ENCODE measurements at regions not wholly inside any gene's neighbourhood (a gene's known extent, or its start where the extent isn't known, plus 50 kb on each side); places are given as distances from the start of the nearest gene placed in this dataset.
"Not testable (repeated sequence)": the region's sequence is repeated elsewhere in the genome, so short reads cannot be mapped to it uniquely, and the experiment has no call there.

DNA sequence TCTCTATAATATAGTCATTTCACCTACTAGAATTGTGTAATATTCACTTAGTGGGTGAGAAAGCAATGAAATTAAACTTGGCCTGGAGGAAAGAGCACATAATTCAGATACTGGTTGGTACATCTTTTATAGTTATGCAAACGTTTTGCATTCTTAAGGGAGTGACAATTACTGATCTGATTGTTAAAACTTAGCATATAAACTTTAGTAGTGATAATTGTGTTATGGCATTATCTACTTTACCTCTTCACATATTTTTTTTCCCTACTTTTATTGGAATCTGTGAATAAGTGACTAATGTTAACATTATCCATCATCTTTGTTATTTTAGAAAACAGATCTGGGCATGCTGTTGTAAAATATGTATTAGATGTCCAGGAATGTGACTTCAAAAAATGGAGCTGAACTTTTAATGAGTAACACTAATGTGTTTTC, 217.4 kb upstream of the GIMD1 start:
- Histone ChIP-seq H3K36me3 (ENCODE audit: insufficient read depth) (no peaks in the 10 kb centered on the region), H3K27ac (ENCODE audit: low read depth) (no peak overlapping the region), H3K4me3 (ENCODE audit: low read depth, low read length) (no peak overlapping the region), H3K4me1 (ENCODE audit: insufficient read depth) (no peaks in the 10 kb centered on the region)
- DNase-seq (ENCODE audit: extremely low spot score), result no peak
- 19% methylated on average over 1 of the region's 1 CpG for WGBS

DNA sequence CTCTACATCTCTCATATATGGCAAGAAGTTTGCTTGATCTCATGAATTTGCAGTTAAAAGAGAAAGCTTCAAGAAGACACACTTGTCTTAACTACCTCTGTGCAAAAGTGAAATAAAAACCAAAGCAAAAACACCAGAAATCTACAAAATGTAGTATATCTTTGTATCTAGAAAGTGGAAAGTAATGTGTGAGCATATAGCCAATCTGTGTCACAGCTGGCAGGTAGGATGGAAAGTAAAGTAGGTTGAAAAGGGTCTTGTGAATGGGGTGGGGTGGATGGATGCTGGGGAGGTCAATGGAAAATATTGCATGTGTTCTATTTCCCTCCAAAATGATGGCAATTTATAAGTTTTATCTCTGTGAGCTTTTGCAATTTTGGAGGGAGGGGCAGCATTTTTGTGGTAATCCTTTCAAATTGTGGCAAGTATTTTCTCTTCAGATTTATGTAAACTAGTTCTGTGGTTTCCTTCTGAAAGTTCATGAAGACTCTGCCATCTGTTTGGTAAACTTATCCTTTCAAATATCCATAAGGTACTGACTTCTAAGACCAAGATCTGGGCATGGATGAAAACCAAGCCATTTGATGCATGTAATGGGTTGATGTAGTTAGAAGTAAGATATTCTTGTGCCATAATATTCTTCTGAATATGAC, 215.9 kb upstream of the GIMD1 start:
- Histone ChIP-seq H3K4me3 (ENCODE audit: low read depth, low read length) (no peak overlapping the region), H3K27ac (ENCODE audit: low read depth) (no peak overlapping the region), H3K36me3 (ENCODE audit: insufficient read depth) (no peaks in the 10 kb centered on the region), H3K4me1 (ENCODE audit: insufficient read depth) (no peaks in the 10 kb centered on the region)
- no peak for DNase-seq (ENCODE audit: extremely low spot score)

- H3K4me3 ChIP-seq (ENCODE audit: low read depth, low read length), result no peak overlapping the region
- no peaks in the 10 kb centered on the region for H3K4me1 ChIP-seq (ENCODE audit: insufficient read depth)
- no peaks in the 10 kb centered on the region for H3K36me3 ChIP-seq (ENCODE audit: insufficient read depth)
- DNase-seq (ENCODE audit: extremely low spot score), result no peak
- no peak overlapping the region for H3K27ac ChIP-seq (ENCODE audit: low read depth)
- 62% methylated on average over 2 of the region's 2 CpGs for WGBS
Observed at GRCh38 chr4:106583567-106583966, 215.0 kb upstream of the GIMD1 start.

DNA sequence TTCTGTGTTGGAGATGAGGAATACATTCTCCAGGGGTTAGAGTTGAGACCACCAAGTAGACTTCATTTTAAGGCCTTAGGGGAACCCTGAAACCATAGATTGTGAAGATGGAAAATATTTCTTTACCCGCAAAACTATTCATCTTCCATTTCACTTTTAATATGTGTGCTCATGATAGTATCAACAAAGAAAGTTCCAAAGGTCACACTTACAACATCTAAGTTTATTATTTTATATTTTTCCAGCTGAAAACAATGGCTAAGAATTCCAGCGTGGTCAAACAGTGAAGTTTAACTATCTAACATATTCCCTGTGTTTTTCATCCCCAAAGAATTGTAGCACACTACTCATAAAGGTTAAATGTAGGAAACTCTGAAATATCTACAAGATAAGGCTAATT, 214.5 kb upstream of the GIMD1 start:
- no peak overlapping the region for H3K27ac ChIP-seq (ENCODE audit: low read depth)
- H3K36me3 ChIP-seq (ENCODE audit: insufficient read depth), result no peaks in the 10 kb centered on the region
- no peak overlapping the region for H3K4me3 ChIP-seq (ENCODE audit: low read depth, low read length)
- no peak for DNase-seq (ENCODE audit: extremely low spot score)
- WGBS, result 68% methylated on average over 2 of the region's 2 CpGs
- no peaks in the 10 kb centered on the region for H3K4me1 ChIP-seq (ENCODE audit: insufficient read depth)

DNA sequence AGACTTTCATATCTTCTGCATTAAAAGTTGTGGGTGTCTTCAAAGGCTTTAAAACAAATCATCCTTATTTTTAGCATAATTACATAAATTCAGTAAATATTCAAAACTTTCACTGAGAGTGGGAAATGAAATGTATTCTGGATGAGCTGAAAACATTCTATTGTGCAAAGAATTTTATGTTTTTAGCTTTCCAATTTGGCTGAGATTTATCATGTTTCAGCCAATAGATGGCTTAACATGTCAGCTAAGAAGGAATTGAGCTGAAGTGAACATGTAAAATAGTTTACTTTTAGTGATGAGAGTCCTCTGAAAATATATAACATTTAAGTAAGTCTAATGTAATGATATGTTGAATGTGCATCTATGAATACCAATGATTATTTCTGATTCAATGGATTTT, 213.5 kb upstream of the GIMD1 start:
- DNase-seq (ENCODE audit: extremely low spot score), result no peak
- Histone ChIP-seq H3K36me3 (ENCODE audit: insufficient read depth) (no peaks in the 10 kb centered on the region), H3K4me1 (ENCODE audit: insufficient read depth) (no peaks in the 10 kb centered on the region), H3K27ac (ENCODE audit: low read depth) (no peak overlapping the region), H3K4me3 (ENCODE audit: low read depth, low read length) (no peak overlapping the region)

- Histone ChIP-seq H3K27ac (ENCODE audit: low read depth) (no peak overlapping the region), H3K4me1 (ENCODE audit: insufficient read depth) (no peaks in the 10 kb centered on the region), H3K36me3 (ENCODE audit: insufficient read depth) (no peaks in the 10 kb centered on the region), H3K4me3 (ENCODE audit: low read depth, low read length) (no peak overlapping the region)
- DNase-seq (ENCODE audit: extremely low spot score), result no peak
Observed at GRCh38 chr4:106579236-106579635, 210.7 kb upstream of the GIMD1 start.

DNA sequence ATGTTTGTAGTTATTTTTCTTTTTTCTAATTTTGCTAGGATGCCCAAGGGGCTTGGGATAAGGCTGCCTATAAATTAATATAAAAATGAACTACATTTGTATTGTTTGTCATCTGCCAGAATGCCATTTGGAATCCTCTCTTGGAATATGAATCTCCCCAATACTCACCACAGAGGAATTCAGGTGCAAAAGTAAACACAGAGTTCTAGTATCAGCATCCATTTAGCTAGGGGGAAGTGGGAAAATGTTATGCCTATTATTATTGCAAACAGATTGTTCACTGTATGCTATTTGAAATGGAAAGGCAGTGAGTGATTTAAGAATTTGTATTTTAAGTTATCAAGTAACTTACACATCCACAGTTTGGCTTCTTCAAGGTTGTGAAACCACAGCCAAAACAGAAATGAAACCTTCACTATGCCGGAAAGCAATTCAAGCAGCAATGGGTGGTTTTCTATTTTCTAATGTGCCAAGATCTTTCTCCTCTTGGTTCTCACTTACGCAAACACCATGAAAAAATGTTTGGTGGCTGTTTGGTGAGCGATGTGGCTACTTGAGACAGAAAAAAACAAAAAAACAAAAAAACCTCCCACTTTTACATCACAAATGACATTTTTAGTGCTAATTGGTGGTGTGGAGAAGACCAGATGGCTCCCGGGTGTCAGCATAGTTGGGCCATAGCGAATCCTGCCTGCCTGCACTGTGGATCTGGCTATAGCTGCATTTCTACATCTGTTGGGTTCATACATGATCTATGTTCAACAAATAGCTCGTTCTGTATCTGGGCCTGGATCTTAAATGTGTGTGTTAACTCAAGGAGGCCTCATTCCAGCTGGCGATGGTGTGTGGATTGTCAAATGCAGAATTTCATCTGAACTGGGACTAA, 200.8 kb upstream of the GIMD1 start:
- H3K36me3 ChIP-seq (ENCODE audit: insufficient read depth), result no peaks in the 10 kb centered on the region
- H3K4me1 ChIP-seq (ENCODE audit: insufficient read depth), result no peaks in the 10 kb centered on the region
- WGBS, result 77% methylated on average over 7 of the region's 7 CpGs
- no peak for DNase-seq (ENCODE audit: extremely low spot score)
- no peak overlapping the region for H3K4me3 ChIP-seq (ENCODE audit: low read depth, low read length)
- H3K27ac ChIP-seq (ENCODE audit: low read depth), result no peak overlapping the region

DNA sequence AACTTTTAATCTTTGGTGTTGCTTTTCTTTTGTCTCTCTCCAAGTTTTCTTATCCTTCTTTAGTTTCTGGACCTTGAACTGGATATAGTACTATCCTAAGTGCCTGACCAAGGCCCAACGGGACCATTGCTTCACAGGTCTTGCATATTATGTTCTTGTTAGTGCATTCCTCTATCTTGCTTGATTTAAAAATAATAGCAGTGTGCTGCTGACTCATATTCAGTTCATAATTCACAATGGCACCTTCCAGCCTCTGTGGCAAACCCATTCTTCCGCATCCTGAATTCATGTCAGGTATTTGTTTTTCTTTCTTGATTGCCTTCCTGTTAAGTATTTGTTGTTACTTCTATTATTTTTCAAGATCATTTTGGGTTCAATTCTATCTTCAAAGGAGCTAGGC, 197.1 kb upstream of the GIMD1 start:
- H3K27ac ChIP-seq (ENCODE audit: low read depth), result no peak overlapping the region
- no peak overlapping the region for H3K4me3 ChIP-seq (ENCODE audit: low read depth, low read length)
- no peaks in the 10 kb centered on the region for H3K4me1 ChIP-seq (ENCODE audit: insufficient read depth)
- no peak for DNase-seq (ENCODE audit: extremely low spot score)
- no peaks in the 10 kb centered on the region for H3K36me3 ChIP-seq (ENCODE audit: insufficient read depth)
- 84% methylated on average over 2 of the region's 2 CpGs for WGBS

- not testable (repeated sequence) for DNase-seq (ENCODE audit: extremely low spot score); H3K27ac ChIP-seq (ENCODE audit: low read depth)
- WGBS, result 94% methylated on average over 11 of the region's 11 CpGs
Observed at GRCh38 chr4:106563637-106564036, 195.1 kb upstream of the GIMD1 start.

GRCh38 chr4:106551724-106552123, 183.1 kb upstream of the GIMD1 start:
- no peak for DNase-seq (ENCODE audit: extremely low spot score)
- Histone ChIP-seq H3K27ac (ENCODE audit: low read depth) (no peak overlapping the region), H3K4me3 (ENCODE audit: low read depth, low read length) (no peak overlapping the region), H3K36me3 (ENCODE audit: insufficient read depth) (no peaks in the 10 kb centered on the region), H3K4me1 (ENCODE audit: insufficient read depth) (no peaks in the 10 kb centered on the region)
- 94% methylated on average over 2 of the region's 2 CpGs for WGBS

More at GRCh38 chr4:106563637-106564036, 195.1 kb upstream of the GIMD1 start:
- H3K4me3 ChIP-seq (ENCODE audit: low read depth, low read length); H3K4me1 ChIP-seq (ENCODE audit: insufficient read depth); H3K36me3 ChIP-seq (ENCODE audit: insufficient read depth): not testable (repeated sequence)

DNA sequence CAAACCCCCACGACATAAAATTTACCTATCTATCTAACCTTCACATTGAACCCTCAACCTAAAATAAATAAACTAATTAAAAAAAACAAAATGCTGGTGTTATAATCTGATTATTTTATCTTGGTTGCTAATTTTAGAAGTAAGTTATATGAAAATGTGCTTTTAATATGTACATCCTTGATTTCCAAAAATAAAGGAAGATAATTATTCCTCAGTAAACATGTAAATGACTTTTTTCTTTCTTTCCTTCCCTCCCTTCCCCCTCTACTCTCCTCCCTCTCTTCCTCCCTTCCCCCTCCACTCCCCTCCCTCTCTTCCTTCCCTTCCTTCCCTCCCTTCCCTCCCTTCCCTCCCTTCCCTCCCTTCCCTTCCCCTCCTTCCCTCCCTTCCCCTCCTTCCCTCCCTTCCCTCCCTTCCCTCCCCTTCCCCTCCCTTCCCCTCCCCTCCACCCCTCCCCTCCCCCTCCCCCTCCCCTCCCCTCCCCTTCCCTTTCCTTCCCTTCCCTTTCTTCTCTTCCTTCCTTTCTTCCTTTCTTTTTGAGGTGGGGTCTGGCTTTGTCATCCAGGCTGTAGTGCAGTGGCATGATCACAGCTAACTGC, 180.0 kb upstream of the GIMD1 start:
- Histone ChIP-seq H3K36me3 (ENCODE audit: insufficient read depth) (no peaks in the 10 kb centered on the region), H3K27ac (ENCODE audit: low read depth) (no peak overlapping the region), H3K4me3 (ENCODE audit: low read depth, low read length) (no peak overlapping the region), H3K4me1 (ENCODE audit: insufficient read depth) (no peaks in the 10 kb centered on the region)
- DNase-seq (ENCODE audit: extremely low spot score), result no peak
- 90% methylated on average over 1 of the region's 1 CpG for WGBS

- WGBS, result 85% methylated on average over 1 of the region's 1 CpG
- DNase-seq (ENCODE audit: extremely low spot score), result no peak
- H3K27ac ChIP-seq (ENCODE audit: low read depth), result no peak overlapping the region
- H3K36me3 ChIP-seq (ENCODE audit: insufficient read depth), result no peaks in the 10 kb centered on the region
- no peaks in the 10 kb centered on the region for H3K4me1 ChIP-seq (ENCODE audit: insufficient read depth)
- H3K4me3 ChIP-seq (ENCODE audit: low read depth, low read length), result no peak overlapping the region
Observed at GRCh38 chr4:106546370-106546769, 177.8 kb upstream of the GIMD1 start.

- WGBS, result 49% methylated on average over 1 of the region's 1 CpG
- H3K27ac ChIP-seq (ENCODE audit: low read depth); H3K36me3 ChIP-seq (ENCODE audit: insufficient read depth); DNase-seq (ENCODE audit: extremely low spot score); H3K4me1 ChIP-seq (ENCODE audit: insufficient read depth); H3K4me3 ChIP-seq (ENCODE audit: low read depth, low read length): not testable (repeated sequence)
Observed at GRCh38 chr4:106542609-106543008, 174.0 kb upstream of the GIMD1 start.

DNA sequence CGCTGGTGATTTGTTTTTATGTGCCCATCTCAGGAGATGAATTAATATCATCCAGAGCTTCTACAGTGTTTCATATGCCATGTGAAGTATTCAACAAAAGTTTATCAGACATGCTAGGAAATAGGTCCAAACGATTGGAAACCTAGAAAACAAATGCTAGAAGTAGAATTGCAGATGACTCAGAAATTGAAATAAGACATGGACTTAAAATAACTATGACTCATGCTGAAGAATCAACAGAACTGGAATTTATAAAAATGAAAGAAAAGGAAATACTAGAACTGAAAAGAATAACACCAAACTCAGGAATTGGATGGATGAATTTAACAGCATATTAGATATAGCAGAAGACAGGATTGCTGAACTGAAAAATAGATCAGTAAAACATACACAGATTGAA, 172.7 kb upstream of the GIMD1 start:
- Histone ChIP-seq H3K27ac (ENCODE audit: low read depth) (no peak overlapping the region), H3K36me3 (ENCODE audit: insufficient read depth) (no peaks in the 10 kb centered on the region), H3K4me3 (ENCODE audit: low read depth, low read length) (no peak overlapping the region), H3K4me1 (ENCODE audit: insufficient read depth) (no peaks in the 10 kb centered on the region)
- 72% methylated on average over 2 of the region's 2 CpGs for WGBS
- no peak for DNase-seq (ENCODE audit: extremely low spot score)

Data from urinary bladder (tissue), 3 donors.